ENCODE measurements at regions not wholly inside any gene's neighbourhood (a gene's known extent, or its start where the extent isn't known, plus 50 kb on each side); places are given as distances from the start of the nearest gene placed in this dataset.
"Not testable (repeated sequence)": the region's sequence is repeated elsewhere in the genome, so short reads cannot be mapped to it uniquely, and the experiment has no call there.

DNA sequence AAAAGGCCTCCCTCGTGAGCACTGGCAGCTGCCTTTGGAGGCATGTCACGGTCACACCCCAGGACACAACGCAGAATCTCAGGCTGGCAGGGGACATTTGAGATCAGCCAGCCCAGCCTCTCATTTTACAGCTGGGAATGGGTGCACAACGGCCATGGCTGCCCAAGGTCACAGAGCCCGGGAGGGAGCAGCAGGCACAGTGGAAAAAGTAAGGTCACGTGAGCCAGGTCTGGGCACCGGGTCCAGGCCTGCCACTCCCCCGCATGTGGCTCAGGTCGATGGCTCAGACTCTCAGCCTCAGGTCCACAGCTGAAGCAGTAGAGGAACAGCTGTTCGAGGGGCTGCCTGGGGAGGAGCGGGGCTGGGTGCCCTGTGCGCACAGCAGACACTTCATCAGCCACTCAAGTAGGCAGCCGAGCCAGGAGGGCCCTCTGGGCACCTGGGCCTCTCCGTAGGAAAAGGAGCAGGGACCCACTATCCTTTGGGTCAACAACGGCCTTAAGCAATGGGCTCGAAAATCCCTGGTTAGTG lies 260.6 kb downstream of the GOLGA6L6 start:
- no peak overlapping the region for H3K4me3 ChIP-seq
- no peak for DNase-seq (ENCODE audit: low spot score)
- H3K27ac ChIP-seq: no peak overlapping the region
- TF ChIP-seq, protein P1, sequence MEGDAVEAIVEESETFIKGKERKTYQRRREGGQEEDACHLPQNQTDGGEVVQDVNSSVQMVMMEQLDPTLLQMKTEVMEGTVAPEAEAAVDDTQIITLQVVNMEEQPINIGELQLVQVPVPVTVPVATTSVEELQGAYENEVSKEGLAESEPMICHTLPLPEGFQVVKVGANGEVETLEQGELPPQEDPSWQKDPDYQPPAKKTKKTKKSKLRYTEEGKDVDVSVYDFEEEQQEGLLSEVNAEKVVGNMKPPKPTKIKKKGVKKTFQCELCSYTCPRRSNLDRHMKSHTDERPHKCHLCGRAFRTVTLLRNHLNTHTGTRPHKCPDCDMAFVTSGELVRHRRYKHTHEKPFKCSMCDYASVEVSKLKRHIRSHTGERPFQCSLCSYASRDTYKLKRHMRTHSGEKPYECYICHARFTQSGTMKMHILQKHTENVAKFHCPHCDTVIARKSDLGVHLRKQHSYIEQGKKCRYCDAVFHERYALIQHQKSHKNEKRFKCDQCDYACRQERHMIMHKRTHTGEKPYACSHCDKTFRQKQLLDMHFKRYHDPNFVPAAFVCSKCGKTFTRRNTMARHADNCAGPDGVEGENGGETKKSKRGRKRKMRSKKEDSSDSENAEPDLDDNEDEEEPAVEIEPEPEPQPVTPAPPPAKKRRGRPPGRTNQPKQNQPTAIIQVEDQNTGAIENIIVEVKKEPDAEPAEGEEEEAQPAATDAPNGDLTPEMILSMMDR (IDR thresholded peaks at IDR 0.05): no peak

DNA sequence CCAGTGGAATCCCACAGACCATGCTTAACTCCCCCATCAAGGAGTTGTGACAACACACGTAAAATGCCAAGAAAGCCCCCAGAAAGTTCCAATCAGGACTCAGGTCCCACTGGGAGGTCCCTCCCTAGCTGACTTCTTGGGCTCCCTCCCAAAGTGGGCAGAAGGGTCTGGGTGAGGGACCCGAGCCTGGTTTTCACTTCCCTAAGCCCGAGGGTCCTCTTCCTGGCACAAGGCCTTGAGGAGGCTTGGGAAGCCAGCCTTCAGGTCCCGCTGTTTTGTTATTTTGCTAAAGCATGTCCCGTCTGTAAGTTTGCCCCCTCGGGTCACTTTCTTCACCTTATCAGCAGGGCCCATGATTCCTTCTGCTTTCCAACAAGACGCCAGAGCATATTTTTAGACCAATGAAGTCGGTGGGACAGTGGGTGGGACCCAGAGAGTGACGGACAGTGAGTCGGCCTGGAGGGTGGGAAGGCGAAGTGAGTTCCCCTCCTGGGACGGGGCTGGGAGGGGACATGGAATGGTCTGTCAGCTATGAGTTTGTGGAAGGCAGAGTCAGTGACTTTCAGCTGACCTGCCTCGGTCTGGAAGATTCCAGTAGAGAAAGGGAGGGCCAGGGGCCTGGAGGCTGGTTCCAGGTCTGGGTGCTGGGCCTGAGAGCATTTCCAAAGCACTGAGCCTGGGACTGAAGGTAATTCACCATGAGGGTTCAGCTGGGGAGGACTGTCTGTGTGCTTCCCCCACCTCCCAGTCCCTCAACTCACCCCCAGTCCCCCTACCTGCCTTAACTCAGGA lies 261.3 kb downstream of the GOLGA6L6 start:
- H3K4me3 ChIP-seq; H3K27ac ChIP-seq; DNase-seq (ENCODE audit: low spot score): not testable (repeated sequence)

DNA sequence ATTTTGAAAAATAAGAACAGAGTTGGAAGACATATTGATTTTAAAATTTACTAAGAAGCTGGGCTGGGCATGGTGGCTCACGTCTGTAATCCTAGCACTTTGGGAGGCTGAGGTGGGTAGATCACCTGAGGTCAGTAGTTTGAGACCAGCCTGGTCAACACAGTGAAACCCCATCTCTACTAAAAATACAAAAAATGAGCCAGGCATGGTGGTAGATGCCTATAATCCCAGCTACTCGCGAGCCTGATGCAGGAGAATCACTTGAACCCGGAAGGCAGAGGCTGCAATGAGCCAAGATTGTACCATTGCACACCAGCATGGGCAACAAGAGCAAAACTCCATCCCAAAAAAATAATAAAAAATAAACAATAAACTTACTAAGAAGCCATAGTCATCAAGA lies 262.5 kb downstream of the GOLGA6L6 start:
- H3K4me3 ChIP-seq; H3K27ac ChIP-seq; DNase-seq (ENCODE audit: low spot score): not testable (repeated sequence)

DNA sequence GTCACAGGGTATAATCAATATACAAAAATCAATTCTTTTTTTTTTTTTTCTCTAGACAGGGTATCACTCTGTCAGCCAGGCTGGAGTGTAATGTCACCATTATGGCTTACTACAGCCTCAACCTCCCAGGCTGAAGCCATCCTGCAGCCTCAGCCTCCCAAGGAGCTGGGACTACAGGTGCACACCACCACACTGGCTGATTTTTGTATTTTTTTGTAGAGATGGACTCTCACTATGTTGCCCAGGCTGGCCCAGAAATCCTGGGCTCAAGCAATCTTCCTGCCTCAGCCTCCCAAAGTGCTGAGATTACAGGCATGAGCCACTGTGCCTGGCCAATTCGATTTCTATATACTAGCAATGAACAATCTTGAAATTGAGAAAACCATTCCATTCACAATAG lies 263.2 kb downstream of the GOLGA6L6 start:
- DNase-seq (ENCODE audit: low spot score); H3K4me3 ChIP-seq; H3K27ac ChIP-seq: not testable (repeated sequence)

DNA sequence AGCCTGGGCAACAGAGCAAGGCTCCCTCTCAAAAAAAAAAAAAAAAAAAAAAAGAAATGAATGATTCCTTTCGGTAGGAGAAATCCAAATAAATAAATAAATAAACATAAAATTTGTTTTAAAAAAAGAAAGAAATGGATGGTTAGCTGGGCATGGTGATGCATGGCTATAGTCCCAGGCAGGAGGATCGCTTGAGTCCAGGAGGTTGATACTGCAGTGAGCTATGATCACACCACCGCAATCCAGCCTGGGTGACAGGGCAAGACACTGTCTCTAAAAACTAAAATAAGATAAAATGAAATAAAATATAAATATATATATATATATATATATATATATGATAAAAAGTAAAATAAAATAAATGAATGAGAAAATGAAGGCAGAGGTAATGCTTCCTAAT lies 264.1 kb downstream of the GOLGA6L6 start:
- not testable (repeated sequence) for H3K27ac ChIP-seq; H3K4me3 ChIP-seq; DNase-seq (ENCODE audit: low spot score)

DNA sequence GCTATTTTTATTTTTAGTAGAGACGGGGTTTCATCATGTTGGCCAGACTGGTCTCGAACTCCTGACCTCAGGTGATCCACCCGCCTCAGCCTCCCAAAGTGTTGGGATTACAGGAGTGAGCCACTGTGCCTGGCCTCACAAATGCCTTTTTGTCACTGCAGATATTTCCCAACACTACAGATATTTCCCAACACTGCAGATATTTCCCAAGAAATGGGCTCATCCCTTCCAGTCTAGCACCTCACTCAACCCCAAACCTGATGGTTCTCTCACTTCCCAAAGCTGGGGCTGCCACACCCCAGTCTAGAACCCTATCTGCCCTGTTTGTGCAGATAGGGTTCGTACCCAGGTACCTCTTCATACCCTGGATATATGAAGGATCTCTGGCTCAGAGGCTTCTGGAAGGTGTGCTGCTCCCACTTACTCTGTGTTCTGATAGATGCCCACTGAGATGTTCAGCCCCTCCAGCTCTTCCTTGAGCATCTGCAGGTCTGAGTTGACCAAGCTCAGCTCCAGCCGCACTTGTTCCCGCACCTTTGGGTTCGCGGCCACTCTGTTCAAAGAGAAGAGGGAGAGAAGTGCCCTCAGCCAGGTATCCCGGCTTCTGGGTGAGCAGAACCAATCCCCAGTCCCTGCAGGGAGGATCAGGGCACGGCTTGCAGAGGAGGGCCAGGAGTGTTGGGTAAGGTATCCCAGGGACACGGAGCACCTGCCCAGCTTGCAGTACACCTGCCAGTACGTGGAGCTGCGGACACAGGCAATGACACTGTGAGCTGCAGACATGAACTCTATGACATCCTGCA lies 265.1 kb downstream of the GOLGA6L6 start:
- H3K4me3 ChIP-seq; DNase-seq (ENCODE audit: low spot score): not testable (repeated sequence)

DNA sequence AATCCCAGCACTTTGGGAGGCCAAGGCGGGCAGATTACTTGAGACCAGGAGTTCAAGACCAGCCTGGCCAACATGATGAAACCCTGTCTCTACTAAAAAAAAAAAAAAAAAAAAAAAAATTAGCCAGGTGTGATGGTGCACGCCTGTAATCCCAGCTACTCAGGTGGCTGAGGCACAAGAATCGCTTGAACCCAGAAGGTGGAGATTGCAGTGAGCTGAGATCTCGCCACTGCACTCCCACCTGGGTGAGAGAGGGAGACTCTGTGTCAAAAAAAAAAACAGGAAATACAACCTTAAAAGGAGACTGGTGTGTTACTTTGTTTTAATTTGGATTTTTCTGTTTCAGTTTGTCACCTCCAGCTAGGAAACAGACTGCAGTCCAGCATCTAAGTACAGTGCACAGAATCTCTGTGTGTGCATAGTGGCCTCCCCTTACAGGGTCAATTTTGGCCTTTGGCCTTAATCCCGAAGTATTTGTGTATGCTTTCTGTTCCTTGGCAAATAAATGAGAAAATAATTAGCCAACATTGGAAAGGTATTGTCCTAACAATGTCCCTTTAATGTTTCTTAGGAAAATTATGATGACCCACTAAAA lies 266.1 kb downstream of the GOLGA6L6 start:
- not testable (repeated sequence) for H3K27ac ChIP-seq; H3K4me3 ChIP-seq; DNase-seq (ENCODE audit: low spot score)

More for the DNA sequence above, 265.1 kb downstream of the GOLGA6L6 start:
- H3K27ac ChIP-seq: not testable (repeated sequence)

DNA sequence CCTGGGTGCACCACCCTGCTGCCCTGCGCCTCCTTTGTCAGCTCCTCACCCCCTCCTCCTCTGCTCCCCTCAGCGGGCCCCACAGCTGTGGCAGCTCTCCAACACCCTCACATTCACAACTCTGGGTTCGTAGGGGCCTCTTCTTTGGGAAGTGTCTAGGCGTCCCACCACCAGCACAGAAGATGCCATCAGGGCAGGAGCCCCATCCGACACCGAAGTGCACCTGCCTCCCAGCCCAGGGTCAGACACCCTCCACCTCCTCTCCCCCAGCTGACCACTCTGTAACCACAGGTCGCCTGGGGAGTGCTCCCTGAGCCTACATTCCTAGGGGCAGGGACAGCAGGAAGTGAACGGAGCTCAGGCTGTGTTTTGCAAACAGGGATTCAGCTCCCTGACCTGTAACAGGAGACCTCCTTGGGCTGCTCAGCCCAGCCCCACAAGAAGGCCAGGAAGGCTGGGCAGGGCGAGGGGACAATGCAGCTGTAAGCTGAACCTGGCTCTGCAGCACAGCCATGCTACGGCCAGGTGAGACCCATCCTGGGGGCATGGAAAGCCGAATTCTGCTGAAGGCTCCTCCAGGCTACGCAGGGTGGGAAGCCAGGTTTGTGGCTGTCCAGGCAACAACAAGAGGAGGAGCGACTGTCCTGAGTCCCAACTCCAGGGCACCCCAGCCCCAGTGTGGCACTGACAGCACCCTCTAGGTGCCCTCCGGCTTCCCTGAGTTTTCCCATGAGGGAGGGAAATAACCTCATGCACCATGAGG lies 269.0 kb downstream of the GOLGA6L6 start:
- no peak overlapping the region for H3K27ac ChIP-seq
- DNase-seq (ENCODE audit: low spot score): no peak
- TF ChIP-seq, protein P1 (IDR thresholded peaks at IDR 0.05): no peak
- H3K4me3 ChIP-seq: no peak overlapping the region

DNA sequence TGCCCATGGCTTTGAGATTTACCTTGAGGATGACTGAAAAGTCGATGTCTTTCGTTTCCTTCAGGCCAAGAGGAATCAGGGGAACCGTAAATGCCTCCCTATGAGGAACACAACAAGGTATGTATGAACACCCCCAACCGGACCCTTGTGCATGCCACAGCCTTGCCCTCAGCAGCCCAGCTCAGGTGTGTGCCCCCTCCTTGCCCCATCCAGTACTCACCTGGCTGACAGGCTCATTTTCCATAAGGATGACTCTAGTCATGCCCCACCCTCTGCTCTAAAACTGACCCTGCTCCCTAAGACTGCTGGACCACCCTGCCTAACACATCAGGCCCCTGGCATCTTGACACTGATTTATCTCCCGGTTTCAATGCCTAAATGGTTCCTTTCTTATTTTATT lies 270.0 kb downstream of the GOLGA6L6 start:
- H3K4me3 ChIP-seq: no peak overlapping the region
- DNase-seq (ENCODE audit: low spot score): no peak
- TF ChIP-seq, protein P1 (IDR thresholded peaks at IDR 0.05): no peak
- H3K27ac ChIP-seq: no peak overlapping the region

DNA sequence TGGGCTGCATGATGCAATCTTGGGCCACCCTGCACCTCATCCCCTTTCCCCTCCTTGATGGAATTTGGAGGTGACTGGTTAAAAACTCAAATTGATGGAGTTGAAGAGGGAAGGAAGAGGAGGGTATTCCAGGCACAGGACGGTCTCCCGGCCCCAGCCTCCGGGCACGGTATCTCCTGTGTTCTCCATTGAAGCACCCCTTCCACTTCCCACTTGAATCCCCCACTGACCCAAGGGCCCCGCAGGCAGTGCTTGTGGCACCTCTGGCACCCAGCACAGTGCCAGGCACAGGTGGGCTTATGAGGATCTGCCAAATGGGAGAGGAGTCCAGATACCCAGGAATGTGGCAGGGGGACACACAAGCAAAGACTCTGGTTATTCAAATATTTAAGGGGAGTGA lies 271.6 kb downstream of the GOLGA6L6 start:
- H3K27ac ChIP-seq; DNase-seq (ENCODE audit: low spot score); H3K4me3 ChIP-seq: not testable (repeated sequence)

DNA sequence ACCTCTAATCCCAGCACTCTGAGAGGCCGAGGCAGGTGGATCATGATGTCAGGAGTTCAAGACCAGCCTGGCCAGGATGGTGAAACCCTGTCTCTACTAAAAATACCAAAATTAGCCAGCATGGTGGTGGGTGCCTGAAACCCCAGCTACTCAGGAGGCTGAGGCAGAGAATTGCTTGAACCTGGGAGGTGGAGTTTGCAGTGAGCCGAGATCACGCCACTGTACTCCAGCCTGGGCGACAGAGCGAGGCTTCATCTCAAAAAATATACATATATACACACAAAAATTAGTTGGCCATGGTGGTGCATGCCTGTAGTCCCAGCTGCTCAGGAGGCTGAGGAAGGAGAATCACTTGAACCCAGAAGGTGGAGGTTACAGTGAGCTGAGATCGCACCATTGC lies 273.6 kb downstream of the GOLGA6L6 start:
- DNase-seq (ENCODE audit: low spot score); H3K4me3 ChIP-seq; H3K27ac ChIP-seq: not testable (repeated sequence)

DNA sequence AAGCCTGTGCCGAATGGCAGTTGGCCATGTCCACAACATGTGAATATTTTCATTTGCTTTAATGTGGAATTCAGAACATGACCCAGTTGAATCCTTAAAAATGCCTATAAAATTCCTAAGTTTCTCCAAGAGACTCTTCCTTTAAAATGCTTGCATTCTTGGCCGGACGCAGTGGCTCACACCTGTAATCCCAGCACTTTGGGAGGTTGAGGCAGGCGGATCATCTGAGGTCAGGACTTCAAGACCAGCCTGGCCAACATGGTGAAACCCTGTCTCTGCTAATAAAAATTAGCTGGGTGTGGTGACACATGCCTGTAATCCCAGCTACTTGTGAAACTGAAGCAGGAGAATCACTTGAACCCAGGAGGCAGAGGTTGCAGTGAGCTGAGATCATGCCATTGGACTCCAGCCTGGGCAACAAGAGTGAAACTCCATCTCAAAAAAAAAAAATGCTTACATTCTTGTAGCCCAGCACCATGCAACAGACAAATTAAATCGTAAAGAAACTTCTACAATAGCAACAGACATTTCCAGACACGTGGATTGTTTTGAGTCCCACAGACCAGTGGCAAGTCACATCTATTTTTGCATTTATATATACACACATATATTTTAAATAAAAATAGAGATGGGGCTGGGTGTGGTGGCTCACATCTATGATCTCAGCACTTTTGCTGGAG lies 274.4 kb downstream of the GOLGA6L6 start:
- not testable (repeated sequence) for DNase-seq (ENCODE audit: low spot score); H3K4me3 ChIP-seq; H3K27ac ChIP-seq

DNA sequence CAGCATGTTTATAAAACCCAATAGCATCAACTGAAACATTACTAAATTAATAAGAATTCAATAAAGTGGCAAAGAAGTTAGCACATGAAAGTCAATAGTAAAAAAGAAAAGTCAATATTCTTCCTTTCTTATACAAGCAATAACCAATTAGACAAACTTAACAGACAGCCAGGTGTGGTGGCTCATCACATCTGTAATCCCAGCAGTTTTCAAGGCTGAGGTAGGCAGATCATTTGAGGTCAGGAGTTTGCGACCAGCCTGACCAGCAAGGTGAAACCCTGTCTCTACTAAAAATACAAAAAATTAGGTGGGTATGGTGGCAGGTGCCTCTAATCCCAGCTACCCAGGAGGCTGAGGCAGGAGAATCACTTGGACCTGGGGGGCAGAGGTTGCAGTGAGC lies 275.9 kb downstream of the GOLGA6L6 start:
- not testable (repeated sequence) for H3K27ac ChIP-seq; DNase-seq (ENCODE audit: low spot score); H3K4me3 ChIP-seq

Data from coronary artery (tissue), 2 donors.